RKO (cell line): ENCODE measurements at regions not wholly inside any gene's neighbourhood (a gene's known extent, or its start where the extent isn't known, plus 50 kb on each side); places are given as distances from the start of the nearest gene placed in this dataset.
"Not testable (repeated sequence)": the region's sequence is repeated elsewhere in the genome, so short reads cannot be mapped to it uniquely, and the experiment has no call there.

Experiments used
- DNase-seq: peaks from one replicate; pipeline ENCODE4 v3.0.0-alpha.2; 2016; ENCODE audit warnings: low spot score

DNA sequence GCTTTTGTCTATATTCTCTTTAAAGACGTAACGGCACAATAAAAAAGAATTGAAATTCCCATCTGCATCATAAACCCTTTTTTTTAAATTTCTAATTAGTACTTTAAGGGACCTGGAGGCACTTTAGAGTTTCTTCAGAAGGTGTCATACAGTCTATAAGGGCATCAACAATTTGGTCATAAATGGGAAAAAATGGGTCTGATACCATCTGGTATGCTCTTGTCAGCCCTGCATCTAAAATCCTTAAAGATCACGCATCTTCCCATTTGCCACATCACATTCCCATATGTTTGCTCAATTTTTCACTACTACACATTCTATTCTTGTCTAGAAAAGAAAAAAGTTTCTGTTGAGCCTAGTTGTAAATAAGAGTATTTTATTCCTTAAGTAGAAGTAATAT, 53.8 kb downstream of the COX7C start:
- no peak for DNase-seq

DNA sequence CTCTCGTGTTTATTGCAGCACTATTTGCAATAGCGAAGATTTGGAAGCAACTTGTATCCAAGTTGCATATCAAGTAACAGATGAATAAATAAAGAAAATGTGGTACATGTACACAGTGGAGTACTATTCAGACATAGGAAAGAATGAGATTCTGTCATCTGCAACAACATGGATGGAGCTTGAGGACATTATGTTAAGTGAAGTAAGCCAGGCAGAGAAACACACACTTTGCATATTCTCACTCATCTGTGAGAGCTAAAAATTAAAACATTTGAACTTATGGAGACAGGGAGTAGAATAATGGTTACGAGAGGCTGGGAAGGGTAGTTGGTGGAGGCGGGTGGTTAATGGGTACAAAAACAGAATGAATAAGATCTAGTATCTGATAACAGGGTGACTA, 56.3 kb downstream of the COX7C start:
- no peak for DNase-seq

DNA sequence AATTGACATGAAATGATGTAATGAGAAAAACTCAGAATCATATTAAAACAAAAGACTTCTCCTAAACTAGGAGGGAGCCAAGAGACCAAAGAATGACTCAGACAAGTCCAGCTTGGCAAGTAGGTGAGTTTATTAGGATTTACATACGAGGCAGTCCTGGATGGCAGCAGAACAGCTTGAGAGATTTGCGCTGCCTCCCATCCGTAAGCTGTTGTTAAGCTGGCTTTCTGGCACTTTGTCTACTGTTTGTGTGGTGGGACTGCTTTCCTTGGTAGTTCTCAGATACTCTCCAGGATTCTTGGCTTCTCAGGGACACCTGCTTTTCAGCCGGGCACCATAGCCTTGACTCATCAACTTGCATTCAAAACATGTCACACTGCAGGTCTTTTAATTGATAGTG, 57.6 kb downstream of the COX7C start:
- DNase-seq: no peak

DNA sequence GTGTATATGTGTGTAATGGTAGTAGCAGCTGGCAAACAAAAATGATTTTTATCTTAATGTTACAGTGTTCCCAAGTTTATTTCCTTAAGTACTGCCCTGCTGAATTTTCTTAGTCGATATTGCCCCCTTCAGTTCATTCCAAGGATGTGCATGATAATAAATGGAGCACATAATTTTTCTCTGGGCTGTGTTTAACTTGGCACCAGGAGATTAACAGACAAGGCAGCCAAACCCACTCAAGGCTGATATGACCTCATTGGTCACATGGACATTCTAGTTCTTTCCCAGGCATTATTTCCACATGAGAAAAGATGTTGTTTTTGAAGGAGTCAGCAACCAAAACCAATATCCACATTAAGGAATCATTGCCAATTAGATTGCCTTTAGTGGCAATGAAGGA, 61.8 kb downstream of the COX7C start:
- DNase-seq: peak; percentile 76

DNA sequence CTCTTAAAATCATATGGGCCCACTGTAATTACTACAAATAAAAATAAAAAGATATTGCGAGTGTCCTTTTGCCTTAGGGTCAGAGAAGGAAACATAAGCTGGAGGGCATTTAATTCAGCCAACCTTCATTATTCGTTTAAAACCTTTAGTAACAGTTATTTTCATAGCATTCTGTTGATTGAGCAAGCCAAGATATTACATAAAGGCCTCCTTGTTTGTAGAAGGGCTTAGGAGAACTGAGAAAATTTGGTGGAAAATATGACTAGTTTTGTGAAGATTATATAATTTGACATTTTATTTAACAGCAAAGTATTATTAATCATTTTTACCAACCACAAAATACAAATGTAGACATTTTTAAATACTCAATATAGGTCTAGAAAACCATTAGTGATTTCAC, 62.2 kb downstream of the COX7C start:
- DNase-seq: no peak

DNA sequence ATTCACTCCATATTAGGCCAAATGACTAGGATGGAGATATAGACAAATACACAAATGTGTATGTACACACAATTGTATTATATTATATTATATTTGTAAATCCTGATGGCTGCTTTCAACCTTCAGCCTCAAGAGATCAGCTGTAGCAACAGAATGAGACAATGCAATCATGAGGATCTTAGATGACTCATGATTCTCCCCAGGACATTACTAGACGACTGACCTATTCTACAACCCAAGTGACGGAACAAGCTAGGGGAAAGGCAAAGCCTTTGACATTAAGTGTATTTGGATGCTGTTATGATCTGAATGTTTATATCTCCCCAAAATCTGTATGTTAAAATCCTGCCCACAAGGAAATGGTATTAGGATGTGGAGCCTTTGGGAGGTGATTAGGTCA, 66.5 kb downstream of the COX7C start:
- DNase-seq: peak; percentile 17

DNA sequence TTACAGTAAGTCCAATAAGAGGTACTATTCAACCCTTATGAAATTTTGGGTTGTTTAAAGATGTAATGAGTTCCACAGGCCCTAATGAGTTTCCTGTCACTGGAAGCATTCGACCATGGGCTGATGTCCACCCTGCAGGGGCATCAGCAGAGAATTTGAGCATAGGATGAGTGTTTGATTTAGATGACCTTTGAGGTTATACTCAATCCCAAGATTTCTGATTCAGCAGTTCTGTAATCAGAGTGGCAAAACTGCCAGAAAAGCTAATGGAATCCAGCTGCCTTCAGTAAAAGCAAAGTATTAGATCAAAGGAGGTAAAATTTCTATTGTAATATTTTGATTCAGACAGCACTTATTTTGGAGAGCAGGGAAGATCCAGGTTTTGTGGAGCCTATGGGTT, 68.3 kb downstream of the COX7C start:
- no peak for DNase-seq

DNA sequence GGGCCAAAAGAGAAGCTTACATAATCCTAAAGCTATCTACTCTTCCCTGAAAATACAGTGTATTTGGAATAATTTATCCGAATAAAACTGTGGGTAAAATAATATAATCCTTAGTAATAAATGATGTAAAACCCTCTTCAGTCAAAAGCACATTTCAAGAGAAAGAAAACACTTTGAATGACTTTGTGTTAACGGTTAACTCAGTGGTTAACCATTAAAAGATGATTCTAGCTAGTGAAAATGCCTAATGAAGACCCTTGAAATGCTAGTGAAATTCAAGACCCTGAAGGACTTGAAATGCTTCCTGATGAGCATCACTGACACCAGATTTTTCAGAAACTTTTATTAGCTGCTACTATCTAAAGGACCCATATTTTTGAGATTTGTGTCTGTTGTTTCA, 70.7 kb downstream of the COX7C start:
- DNase-seq: no peak

DNA sequence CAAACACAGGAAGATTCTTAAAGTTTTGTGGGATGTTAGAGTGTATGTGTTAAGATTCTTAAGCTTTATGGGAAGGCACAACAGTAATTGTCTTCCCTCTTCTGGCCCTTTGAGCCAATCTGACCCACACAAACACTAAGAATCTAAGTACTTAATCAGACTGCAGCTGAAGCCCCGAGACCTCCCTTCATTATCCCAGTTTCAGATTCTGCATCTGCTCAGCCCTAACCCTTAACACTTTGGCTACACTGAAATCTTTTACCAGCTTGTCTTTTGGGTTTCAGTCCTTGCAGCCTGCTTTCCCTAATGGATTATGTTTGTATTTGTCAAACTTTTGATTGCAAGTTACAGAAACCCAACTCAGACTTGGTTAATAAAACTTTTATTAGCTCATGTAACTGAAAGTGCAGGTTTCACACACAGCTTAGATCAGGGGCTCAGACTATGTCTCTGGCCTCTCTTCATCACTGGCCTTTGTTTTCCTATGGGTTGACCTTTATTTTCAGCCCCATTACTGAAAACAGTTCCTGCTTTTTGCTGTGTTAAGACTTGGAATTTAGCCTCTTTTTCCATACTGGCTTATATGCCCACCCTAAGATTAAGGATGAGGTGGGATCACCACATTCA, 71.5 kb downstream of the COX7C start:
- no peak for DNase-seq

DNA sequence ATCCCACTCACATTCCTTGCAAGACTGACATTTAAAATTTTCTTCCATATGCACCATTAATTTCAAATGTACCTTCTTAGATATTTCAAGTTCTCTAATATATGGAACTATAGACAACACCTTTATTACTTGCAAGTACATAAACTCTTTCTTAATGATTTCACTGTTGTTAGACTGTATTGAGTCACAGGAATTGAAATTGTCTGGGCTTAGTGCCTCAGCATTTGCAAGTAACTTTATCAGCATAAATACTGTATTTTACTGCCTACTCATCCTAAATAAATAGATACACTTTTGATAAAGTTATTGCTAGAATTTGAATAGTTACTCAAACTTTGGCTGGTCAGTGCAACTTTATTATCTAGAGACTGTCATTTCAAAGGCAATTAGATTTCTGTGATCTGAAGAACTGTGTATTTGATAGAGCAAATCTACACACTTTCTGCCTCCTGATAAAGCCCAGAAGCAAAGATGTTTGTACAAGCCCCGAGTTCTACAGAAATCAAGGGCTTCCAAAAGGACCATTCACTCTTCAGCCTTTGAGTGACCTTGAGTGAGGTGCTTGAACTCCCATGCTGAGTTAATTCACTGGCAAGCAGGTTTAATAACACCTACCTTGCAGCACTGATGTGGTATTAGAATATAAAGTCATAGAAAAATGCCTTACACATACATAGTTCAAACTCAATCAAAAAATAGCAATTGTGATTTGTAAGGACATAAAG, 91.6 kb downstream of the COX7C start:
- DNase-seq: no peak

DNA sequence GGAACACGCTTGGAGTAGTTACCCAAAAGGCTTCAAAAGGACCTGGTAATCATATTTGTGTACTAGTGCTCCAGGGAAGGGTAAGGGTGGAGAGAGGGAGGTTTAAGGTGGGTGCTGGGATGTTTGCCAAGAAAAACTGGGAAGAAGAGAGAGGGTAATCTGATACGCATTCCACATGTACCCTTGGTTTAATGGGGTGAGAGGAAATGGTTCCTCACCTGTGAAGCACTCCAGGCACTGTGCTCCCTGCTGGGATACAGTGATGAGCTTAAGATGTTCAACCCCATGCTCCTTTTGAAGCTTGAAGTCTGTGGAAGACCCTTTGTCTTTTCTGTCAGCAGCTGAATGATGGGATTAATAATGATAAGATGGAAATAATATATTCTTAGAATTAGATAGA, 98.4 kb downstream of the COX7C start:
- DNase-seq: no peak

DNA sequence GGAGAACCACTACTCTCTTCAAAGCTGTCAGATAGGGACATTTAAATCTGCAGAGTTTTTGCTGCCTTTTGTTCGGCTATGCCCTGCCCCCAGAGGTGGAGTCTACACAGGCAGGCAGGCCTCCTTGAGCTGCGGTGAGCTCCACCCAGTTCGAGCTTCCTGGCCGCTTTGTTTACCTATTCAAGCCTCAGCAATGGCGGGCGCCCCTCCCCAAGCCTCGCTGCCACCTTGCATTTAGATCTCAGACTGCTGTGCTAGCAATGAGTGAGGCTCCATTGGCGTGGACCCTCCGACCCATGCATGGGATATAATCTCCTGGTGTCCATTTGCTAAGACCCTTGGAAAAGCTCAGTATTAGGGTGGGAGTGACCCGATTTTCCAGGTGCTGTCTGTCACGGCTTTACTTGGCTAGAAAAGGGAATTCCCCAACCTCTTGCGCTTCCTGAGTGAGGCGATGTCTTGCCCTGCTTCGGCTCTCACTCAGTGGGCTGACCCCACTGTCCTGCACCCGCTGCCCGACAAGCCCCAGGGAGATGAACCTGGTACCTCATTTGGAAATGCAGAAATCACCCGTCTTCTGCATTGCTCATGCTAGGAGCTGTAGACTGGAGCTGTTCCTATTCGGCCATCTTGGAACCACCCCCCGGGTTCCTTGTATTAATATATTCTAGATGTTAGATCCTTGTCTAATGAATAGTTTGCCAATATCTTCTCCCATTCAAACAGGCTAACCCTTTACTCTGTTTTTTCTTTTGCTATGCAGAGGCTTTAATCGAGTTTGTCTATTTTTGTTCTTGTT, 113.8 kb downstream of the COX7C start:
- not testable (repeated sequence) for DNase-seq

DNA sequence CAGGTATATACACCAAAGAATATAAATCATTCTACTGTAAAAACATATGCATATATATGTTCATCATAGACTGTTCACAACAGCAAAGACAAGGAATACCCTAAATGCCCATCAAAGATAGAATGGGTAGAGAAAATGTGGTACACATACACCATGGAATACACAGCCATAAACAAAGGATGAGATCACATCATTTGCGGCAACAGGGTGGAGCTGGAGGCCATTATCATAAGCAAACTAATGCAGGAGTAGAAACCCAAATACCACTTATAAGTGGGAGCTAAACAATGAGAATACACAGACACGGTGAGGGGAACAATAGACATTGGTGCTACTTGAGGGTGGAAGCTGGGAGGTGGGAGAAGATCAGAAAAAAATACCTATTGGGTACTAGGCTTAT, 117.6 kb downstream of the COX7C start:
- DNase-seq: no peak

DNA sequence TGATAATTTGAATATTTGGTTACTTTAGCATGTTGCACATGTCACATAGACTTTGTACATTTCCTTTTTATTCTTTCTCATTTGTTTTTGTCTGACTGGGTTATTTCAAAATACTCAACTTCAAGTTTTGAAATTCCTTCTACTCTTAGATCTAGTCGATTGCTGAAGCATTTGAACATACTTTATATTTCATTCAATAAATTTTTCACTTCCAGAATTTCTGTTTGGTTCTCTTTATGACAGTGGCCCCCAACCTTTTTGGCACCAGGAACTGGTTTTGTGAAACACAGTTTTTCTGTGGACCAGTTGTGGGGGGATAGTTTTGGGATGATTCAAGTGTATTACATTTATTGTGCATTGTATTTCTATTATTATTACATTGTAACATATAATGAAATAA, 119.8 kb downstream of the COX7C start:
- no peak for DNase-seq

DNA sequence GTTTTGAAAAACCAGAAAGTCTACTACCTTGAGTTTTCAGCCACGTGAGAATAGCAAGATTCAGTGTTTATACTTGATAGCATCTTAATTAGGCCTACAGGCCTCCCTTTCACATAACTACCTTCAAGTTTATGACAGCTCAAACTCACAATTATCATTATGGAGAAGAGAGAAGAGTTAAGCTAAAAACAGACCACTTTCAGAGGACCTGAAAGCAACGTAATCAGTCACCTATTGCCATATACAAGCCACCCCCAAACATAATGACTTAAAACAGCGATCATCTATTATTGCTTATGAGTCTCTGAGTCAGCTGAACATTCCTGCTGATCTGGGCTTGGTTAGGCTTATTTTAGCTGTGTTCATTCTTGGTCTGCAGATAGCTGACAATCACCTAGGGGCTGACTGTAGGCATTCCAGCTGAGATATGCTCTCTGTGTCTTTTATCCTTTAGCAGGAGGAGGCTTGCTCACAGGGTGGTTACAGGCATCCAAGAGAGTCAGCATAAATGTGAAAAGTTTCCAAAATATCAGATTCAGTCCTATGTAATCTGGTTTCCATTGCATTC, 130.9 kb downstream of the COX7C start:
- no peak for DNase-seq

DNA sequence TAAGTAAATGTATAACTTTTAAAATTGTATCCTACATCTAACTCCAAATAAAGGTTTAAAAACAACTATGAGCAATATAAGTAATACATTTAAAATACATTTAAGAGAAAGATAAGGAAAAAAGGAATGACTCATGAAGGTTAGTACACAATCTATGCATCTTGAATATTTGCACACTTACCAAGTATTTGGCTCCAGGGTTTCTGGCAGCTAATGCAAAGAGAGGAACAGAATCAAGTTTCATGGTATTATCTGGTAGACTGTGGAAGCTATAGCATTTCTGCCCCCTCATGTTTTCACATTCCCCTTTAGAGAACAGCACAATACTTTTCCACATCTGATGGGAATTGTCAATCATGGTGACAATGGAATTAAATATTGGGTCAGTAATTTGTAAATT, 132.1 kb downstream of the COX7C start:
- DNase-seq: no peak

DNA sequence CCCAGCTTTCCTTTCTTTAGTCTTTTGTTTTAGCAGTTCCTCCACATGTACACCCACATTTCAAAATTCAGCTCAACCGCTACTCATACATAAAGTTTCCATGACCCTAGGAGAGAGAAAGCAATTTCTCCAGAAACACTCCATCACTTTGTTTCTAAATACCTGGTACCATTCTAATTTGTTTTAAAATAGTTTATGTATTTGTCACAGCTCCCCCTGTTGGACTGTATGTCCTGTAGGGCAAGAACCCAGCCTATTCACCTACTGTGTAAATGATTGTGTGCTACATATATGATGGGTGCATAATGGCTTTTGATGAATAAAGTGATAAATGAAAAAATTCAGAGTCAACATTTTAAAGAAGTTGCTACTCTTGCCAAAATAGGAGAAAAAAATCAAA, 139.1 kb downstream of the COX7C start:
- no peak for DNase-seq

DNA sequence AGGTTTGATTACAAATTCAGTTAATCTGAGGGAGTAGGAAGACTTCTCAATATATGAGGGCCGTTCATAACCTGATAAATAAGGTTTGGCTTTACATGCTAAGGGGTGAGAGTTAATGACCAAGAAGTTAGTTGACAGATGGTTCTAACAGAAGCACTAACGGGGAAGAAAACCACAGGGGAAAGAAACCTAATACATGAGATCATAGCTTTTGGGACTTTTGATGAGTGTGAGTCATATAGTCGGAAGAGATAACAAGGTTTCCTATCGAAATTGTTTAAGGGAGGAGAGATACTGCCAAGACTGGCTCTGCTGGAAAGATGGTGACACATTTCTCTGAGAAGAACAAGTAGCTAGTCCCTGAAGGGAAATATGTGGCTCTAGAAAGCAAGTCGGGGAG, 140.1 kb downstream of the COX7C start:
- peak; percentile 18 for DNase-seq

DNA sequence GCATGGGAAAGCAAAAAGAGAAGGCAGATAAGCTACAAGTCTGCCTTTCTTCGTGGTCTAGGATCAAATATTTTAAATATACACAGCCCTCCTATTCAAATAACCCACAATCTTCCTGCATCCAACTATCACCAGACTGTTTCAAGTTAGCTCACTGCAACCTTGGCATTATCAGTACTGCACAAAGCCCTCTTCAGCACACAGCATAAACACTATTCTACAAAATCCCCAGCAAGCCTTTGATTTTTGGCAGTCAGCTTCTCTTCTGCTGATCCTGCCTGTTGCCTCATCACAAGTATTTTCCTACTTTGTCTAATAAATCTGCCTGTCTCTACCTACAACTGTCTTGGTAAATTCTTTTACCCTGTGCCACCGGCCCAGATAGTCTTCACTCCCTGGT, 142.9 kb downstream of the COX7C start:
- DNase-seq: no peak

DNA sequence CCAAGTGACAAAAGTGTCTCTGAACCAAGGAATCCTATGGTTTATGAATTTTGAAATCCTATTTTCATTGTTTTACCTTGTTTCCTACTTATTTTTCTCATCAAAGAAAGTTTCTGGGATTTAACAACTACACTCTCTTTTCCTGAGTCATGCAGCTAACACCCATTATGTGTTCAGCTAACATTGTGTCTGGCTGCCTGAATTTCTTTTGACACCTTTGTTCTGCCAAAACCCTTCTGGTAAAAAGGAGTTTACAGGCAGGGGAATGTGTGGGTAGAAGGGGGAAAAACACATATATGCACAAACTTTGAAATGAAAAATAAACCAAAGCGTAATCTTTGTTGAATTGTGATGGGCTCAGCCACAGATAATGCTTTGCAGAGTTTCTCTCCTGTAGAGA, 146.2 kb downstream of the COX7C start:
- DNase-seq: no peak

DNA sequence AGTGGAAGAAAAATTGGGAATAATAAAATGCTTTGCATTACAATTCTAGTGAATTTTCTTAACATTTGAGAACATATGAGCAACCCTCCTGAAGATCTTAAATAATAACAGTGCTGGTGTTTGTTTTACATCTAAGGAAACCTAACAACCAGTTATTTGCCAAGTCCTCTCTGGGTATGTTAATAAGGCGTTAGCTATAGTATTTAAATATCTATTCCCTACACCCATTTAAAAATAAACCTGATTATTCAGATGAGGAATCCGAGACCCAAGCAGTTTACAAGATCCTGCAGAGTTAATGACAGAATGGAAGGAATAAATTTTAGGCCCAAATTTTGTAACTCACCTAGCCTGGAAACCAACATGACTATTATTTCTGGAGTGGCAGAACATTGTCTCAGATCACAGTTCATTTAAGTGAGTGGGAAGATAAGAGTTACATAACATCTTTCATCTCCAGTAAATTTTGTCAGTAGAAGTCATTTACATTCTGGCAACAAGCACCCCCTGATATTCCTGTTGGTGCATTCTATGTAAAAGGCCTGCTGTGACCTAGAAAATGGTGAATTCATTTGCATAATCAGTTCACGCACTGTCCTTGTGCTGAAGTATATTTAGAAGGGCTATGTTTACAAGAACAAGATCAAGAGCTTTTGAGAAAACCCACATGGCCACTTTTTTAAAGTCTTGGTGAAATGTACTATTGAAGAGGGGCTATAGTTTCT, 148.2 kb downstream of the COX7C start:
- no peak for DNase-seq

DNA sequence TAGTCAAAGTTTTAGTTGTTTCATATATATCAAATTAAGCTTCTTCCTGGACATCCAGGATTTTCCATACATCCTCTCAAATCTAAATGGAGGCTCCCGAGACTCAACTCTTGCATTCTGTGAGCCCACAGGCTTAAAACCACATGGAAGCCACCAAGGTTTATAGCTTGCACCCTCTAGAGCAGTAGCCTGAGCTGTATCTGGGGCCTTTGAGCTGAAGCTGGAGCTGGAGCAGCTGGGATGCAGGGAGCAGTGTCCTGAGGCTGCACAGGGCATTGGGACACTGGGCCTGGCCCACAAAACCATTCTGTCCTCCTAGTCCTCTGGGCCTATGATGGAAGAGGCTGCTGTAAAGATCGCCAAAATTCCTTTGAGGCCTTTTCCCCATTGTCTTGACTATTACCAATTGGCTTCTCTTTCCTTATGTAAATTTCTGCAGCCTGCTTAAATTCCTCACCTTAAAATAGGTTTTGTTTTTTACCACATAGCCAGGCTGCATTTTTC, 151.0 kb downstream of the COX7C start:
- no peak for DNase-seq
